Subcutaneous abdominal adipose tissue (tissue), 5 donors: ENCODE measurements at regions not wholly inside any gene's neighbourhood (a gene's known extent, or its start where the extent isn't known, plus 50 kb on each side); places are given as distances from the start of the nearest gene placed in this dataset.
A peak's percentile ranks its signal among the peaks of the same experiment; 100 is the strongest.

Experiments used
- H3K27ac ChIP-seq: one replicate; pipeline ENCODE4 v1.7.0; 2013; ENCODE audit warnings: low read depth, mild to moderate bottlenecking, inconsistent platforms, low read length, moderate library complexity
- H3K27me3 ChIP-seq, 5 donors: one replicate each; pipeline ENCODE4 v1.7.0; 2013; ENCODE audit warnings: low read length in 5 of 5, inconsistent platforms in 1 of 5; ENCODE audit not compliant: control insufficient read depth in 5 of 5, insufficient read depth in 4 of 5
- H3K36me3 ChIP-seq, 5 donors: one replicate each; pipeline ENCODE4 v1.7.0; 2013; ENCODE audit warnings: low read length in 5 of 5; ENCODE audit not compliant: control insufficient read depth in 5 of 5, insufficient read depth in 5 of 5
- H3K4me1 ChIP-seq, 5 donors: one replicate each; pipeline ENCODE4 v1.7.0; 2013; ENCODE audit warnings: low read length in 5 of 5, mild to moderate bottlenecking in 3 of 5, moderate library complexity in 1 of 5; ENCODE audit not compliant: control insufficient read depth in 5 of 5, insufficient read depth in 5 of 5
- H3K4me3 ChIP-seq, 5 donors: one replicate each; pipeline ENCODE4 v1.7.0; 2013; ENCODE audit warnings: low read length in 5 of 5, low read depth in 1 of 5
- H3K9ac ChIP-seq, 5 donors: one replicate each; pipeline ENCODE4 v1.7.0; 2013; ENCODE audit warnings: low read length in 5 of 5, mild to moderate bottlenecking in 4 of 5, moderate library complexity in 3 of 5
- H3K9me3 ChIP-seq, 5 donors: one replicate each; pipeline ENCODE4 v1.7.0; 2013; ENCODE audit warnings: low read length in 5 of 5; ENCODE audit not compliant: control insufficient read depth in 5 of 5
- donor health status: healthy.
- donor health status: healthy.
- donor health status: healthy.
- donor health status: healthy.
- donor health status: healthy.

DNA sequence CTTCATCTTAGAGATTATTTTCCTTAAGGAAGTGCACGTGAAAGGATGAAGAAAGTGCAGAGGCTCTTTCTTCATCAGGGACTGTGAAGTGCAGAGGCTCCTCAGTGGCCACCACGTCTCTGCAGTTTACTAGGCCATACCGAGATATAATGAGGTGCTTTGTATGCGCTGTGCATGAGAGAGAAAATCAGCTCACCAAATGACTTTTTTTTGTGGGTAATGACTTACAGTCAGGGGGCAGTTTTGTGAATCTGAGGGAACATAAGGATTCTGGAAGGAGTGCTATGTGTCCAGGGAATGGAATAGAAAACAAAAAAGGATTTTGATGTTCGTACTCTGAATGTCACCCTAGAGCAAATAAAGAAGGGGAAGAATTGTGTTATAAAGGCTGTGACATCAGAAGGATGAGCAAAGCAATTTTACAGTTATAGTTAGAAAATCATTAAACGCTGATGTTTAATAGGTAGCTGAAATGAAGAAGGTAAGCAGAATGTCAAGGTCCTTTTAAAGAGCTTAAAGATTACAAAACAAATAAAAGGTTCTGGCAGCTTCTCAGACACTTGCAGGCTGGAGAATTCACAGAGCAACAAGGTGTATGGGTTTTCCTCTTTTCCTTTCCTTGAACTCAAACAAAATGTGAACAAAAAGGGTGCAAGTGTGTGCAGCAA is 247.5 kb upstream of the NOVA1 start:
- H3K9me3 ChIP-seq, result no peaks in the 10 kb centered on the region
- no peaks in the 10 kb centered on the region for H3K27me3 ChIP-seq
- no peak overlapping the region for H3K4me3 ChIP-seq
- no peaks in the 10 kb centered on the region for H3K36me3 ChIP-seq
- peaks cover 0 to 13% (median 5%) of the 10 kb centered on the region in 5 donors for H3K4me1 ChIP-seq
- H3K9ac ChIP-seq, result no peak overlapping the region
- H3K27ac ChIP-seq, result no peak overlapping the region

DNA sequence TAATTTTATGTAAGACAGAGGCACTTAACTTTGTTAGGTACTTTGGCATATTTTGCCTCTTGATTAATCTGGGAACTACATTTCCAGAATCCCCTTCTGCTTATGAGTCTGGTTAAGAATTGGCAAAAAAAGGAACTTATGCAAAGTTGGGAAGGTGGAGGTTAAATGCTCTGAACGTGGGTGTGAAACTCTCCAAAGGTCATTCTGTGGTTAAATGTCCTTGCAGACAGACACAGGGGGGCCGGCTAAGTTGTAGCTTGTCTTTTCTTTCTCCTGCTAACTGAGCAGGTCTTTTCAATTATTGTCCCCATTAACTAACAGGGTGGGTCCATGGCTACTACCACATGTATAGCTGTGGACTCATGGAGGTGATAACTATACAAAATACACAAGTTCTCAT is 248.6 kb upstream of the NOVA1 start:
- Histone ChIP-seq H3K27me3 (no peaks in the 10 kb centered on the region), H3K36me3 (no peaks in the 10 kb centered on the region), H3K27ac (no peak overlapping the region), H3K9me3 (peaks cover 0 to 4% (median 0%) of the 10 kb centered on the region in 5 donors), H3K4me3 (no peak overlapping the region), H3K9ac (no peak overlapping the region), H3K4me1 (peaks cover 0 to 9% (median 5%) of the 10 kb centered on the region in 5 donors)

DNA sequence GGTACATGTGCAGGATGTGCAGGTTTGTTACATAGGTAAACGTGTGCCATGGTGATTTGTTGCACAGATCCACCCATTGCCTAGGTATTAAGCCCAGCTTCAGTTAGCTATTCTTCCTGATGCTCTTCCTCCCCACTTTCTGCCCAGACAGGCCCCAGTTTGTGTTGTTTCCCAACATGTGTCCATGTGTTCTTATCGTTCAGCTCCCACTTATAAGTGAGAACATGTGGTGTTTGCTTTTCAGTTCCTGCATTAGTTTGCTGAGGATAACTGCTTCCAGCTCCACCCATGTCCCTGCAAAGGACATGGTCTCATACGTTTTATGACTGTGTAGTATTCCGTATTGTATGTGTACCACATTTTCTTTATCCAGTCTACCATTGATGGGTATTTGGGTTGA is 251.7 kb upstream of the NOVA1 start:
- peaks cover 0 to 5% (median 2%) of the 10 kb centered on the region in 5 donors for H3K9me3 ChIP-seq
- no peak overlapping the region for H3K4me3 ChIP-seq
- H3K27me3 ChIP-seq, result no peaks in the 10 kb centered on the region
- H3K27ac ChIP-seq, result no peak overlapping the region
- no peaks in the 10 kb centered on the region for H3K4me1 ChIP-seq
- H3K9ac ChIP-seq, result no peak overlapping the region
- H3K36me3 ChIP-seq, result no peaks in the 10 kb centered on the region

- H3K9me3 ChIP-seq, result peaks cover 0 to 5% (median 2%) of the 10 kb centered on the region in 5 donors
- no peaks in the 10 kb centered on the region for H3K36me3 ChIP-seq
- H3K4me1 ChIP-seq, result peaks cover 0 to 2% (median 1%) of the 10 kb centered on the region in 5 donors
- H3K27ac ChIP-seq, result no peak overlapping the region
- H3K9ac ChIP-seq, result no peak overlapping the region
- no peak overlapping the region for H3K4me3 ChIP-seq
- no peaks in the 10 kb centered on the region for H3K27me3 ChIP-seq
Measured at GRCh38 chr14:26851793-26852192, 254.0 kb upstream of the NOVA1 start.

GRCh38 chr14:26855077-26855753 is 257.4 kb upstream of the NOVA1 start:
- Histone ChIP-seq H3K27ac (peak overlapping the region; percentile 51), H3K36me3 (no peaks in the 10 kb centered on the region)

GRCh38 chr14:26856876-26857518 is 259.2 kb upstream of the NOVA1 start:
- no peak overlapping the region for H3K4me3 ChIP-seq
- H3K9me3 ChIP-seq, result no peaks in the 10 kb centered on the region
- H3K36me3 ChIP-seq, result no peaks in the 10 kb centered on the region
- no peaks in the 10 kb centered on the region for H3K27me3 ChIP-seq
- no peak overlapping the region for H3K9ac ChIP-seq
- H3K27ac ChIP-seq, result peak overlapping the region; percentile 26
- H3K4me1 ChIP-seq, result peaks cover 0 to 7% (median 2%) of the 10 kb centered on the region in 5 donors

More at GRCh38 chr14:26855077-26855753, 257.4 kb upstream of the NOVA1 start:
- H3K9me3 ChIP-seq, result peaks cover 0 to 5% (median 2%) of the 10 kb centered on the region in 5 donors
- no peak overlapping the region for H3K9ac ChIP-seq
- no peak overlapping the region for H3K4me3 ChIP-seq
- no peaks in the 10 kb centered on the region for H3K27me3 ChIP-seq
- peaks cover 0 to 7% (median 2%) of the 10 kb centered on the region in 5 donors for H3K4me1 ChIP-seq

DNA sequence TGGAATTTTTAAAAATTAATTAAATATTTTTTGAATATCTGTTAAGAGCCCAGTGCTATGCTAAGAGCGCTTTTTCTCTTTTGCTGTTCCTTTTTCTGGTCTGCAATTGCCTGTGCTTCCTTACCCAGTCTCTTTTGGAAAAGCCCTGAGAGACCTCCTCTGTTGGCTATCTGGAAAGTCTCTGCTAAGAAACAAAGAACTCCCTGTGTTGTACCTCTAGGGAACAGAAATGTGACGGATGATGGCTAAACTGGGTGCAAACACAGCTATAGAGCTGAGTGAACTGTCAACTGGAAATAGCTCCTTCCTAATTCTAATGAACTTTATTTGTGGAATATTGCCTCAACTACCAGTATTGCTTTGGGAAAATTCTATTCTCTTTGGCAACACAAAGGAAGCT is 261.6 kb upstream of the NOVA1 start:
- Histone ChIP-seq H3K9ac (no peak overlapping the region), H3K4me3 (no peak overlapping the region), H3K4me1 (peaks cover 0 to 7% (median 2%) of the 10 kb centered on the region in 5 donors), H3K27me3 (no peaks in the 10 kb centered on the region), H3K27ac (no peak overlapping the region), H3K36me3 (no peaks in the 10 kb centered on the region), H3K9me3 (no peaks in the 10 kb centered on the region)

DNA sequence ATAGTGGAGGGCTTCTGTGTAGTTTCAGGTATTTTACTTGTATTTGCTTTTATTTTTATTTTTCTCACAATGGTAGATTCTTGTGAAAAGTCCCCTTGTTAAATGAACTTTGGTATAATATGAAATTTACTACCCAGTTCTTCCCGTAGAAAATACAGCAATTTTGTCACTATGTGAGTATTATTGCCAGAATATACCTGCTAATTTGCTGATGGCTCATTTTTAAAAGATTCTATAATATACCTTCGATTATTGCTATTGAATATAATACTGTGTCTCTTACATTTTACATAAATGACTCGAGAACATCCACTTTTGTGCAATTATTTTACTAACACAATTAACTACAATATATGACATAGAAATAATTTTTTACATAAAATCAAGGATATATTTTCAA is 262.3 kb upstream of the NOVA1 start:
- Histone ChIP-seq H3K4me1 (peaks cover 0 to 7% (median 2%) of the 10 kb centered on the region in 5 donors), H3K36me3 (no peaks in the 10 kb centered on the region), H3K9me3 (no peaks in the 10 kb centered on the region), H3K27me3 (no peaks in the 10 kb centered on the region), H3K9ac (no peak overlapping the region), H3K4me3 (no peak overlapping the region), H3K27ac (no peak overlapping the region)

GRCh38 chr14:26863736-26864135 is 265.9 kb upstream of the NOVA1 start:
- no peaks in the 10 kb centered on the region for H3K36me3 ChIP-seq
- no peak overlapping the region for H3K4me3 ChIP-seq
- H3K9ac ChIP-seq, result no peak overlapping the region
- no peaks in the 10 kb centered on the region for H3K27me3 ChIP-seq
- H3K9me3 ChIP-seq, result no peaks in the 10 kb centered on the region
- no peak overlapping the region for H3K27ac ChIP-seq
- peaks cover 0 to 4% (median 0%) of the 10 kb centered on the region in 5 donors for H3K4me1 ChIP-seq

GRCh38 chr14:26866721-26867120 is 268.9 kb upstream of the NOVA1 start:
- Histone ChIP-seq H3K36me3 (no peaks in the 10 kb centered on the region), H3K27ac (no peak overlapping the region), H3K9me3 (no peaks in the 10 kb centered on the region), H3K4me3 (no peak overlapping the region), H3K4me1 (peaks cover 0 to 4% (median 0%) of the 10 kb centered on the region in 5 donors), H3K9ac (no peak overlapping the region), H3K27me3 (no peaks in the 10 kb centered on the region)
